T-cell (primary cell): ENCODE measurements at regions not wholly inside any gene's neighbourhood (a gene's known extent, or its start where the extent isn't known, plus 50 kb on each side); places are given as distances from the start of the nearest gene placed in this dataset.

Experiments used
- ATAC-seq, 4 experiments: fragments of 200-7000 bp in 3 of 4; fragments of 150-1000 bp in 1 of 4; cut with Tn5 transposase; replicated peaks in 1 of 4; 1 replicate in 3 of 4; 2 replicates in 1 of 4; pipeline ENCODE4 v1.10.0; 2021; ENCODE audit warnings: moderate library complexity in 3 of 4, mild to moderate bottlenecking in 2 of 4, moderate number of reproducible peaks in 1 of 4
- CTCF ChIA-PET, 2 donors: fragments of 300-600 bp; sonication (Branson Sonifier 250); formaldehyde crosslinking; loops; one replicate each; lab custom pipeline; 2022; ENCODE audit warnings: antibody characterized with exemption in 2 of 2; lab: Charles Lee
- POLR2A ChIA-PET, 2 donors: fragments of 300-600 bp; sonication (Branson Sonifier 250); formaldehyde crosslinking; loops; one replicate each; lab custom pipeline; 2022; ENCODE audit warnings: antibody characterized with exemption in 2 of 2; lab: Charles Lee
- DNase-seq, 35 experiments: peaks; one replicate each; pipeline versions ENCODE4 v3.0.0 to v3.0.0-alpha.2; 2013 to 2023
- H3K27ac ChIP-seq: one replicate; pipeline ENCODE4 v1.5.1; 2013; ENCODE audit warnings: low read length
- H3K27me3 ChIP-seq, 2 experiments: replicated peaks in 1 of 2; 1 replicate in 1 of 2; 2 replicates in 1 of 2; pipeline versions ENCODE4 v1.6.1 to v1.7.0; 2013; ENCODE audit warnings: low read length in 1 of 2, mixed read lengths in 1 of 2; ENCODE audit not compliant: control insufficient read depth in 2 of 2, insufficient read depth in 2 of 2; ENCODE audit errors: extremely low read depth in 1 of 2
- H3K36me3 ChIP-seq, 2 donors: 1 replicate in 1 of 2; 2 replicates in 1 of 2; pipeline versions ENCODE4 v1.6.1 to v1.7.0; 2013; ENCODE audit warnings: low read length in 1 of 2; ENCODE audit not compliant: control insufficient read depth in 2 of 2, insufficient read depth in 1 of 2; ENCODE audit errors: extremely low read depth in 1 of 2
- H3K4me1 ChIP-seq, 2 experiments: 1 replicate in 1 of 2; 2 replicates in 1 of 2; pipeline versions ENCODE4 v1.6.1 to v1.7.0; 2013; ENCODE audit warnings: low read length in 2 of 2, mixed read lengths in 1 of 2; ENCODE audit not compliant: insufficient read depth in 2 of 2, control insufficient read depth in 1 of 2; ENCODE audit errors: extremely low read depth in 1 of 2
- H3K4me3 ChIP-seq, 2 donors: 1 replicate in 1 of 2; 2 replicates in 1 of 2; pipeline versions ENCODE4 v1.5.1 to v1.7.0; 2013; ENCODE audit warnings: mild to moderate bottlenecking in 2 of 2, low read length in 1 of 2, moderate library complexity in 1 of 2; ENCODE audit not compliant: control insufficient read depth in 1 of 2; ENCODE audit errors: extremely low read depth in 1 of 2
- H3K9me3 ChIP-seq: 2 replicates; pipeline ENCODE4 v1.7.0; 2013
- H3K27ac Mint-ChIP-seq, 2 donors: one replicate each; pipeline ENCODE4 v1.8.0; 2020 to 2021; ENCODE audit warnings: mild to moderate bottlenecking in 2 of 2, mixed read lengths in 2 of 2
- H3K27me3 Mint-ChIP-seq, 2 donors: one replicate each; pipeline ENCODE4 v1.8.0; 2021 to 2022; ENCODE audit warnings: mixed read lengths in 2 of 2
- H3K36me3 Mint-ChIP-seq: one replicate; pipeline ENCODE4 v1.8.0; 2021; ENCODE audit warnings: mixed read lengths
- H3K4me1 Mint-ChIP-seq, 3 donors: one replicate each; pipeline ENCODE4 v1.8.0; 2020 to 2022; ENCODE audit warnings: mixed read lengths in 3 of 3, mild to moderate bottlenecking in 1 of 3
- H3K4me3 Mint-ChIP-seq, 3 donors: one replicate each; pipeline ENCODE4 v1.8.0; 2020 to 2022; ENCODE audit warnings: mild to moderate bottlenecking in 3 of 3, mixed read lengths in 3 of 3, moderate library complexity in 3 of 3
- H3K9me3 Mint-ChIP-seq, 3 donors: one replicate each; pipeline ENCODE4 v1.8.0; 2020 to 2022; ENCODE audit warnings: mixed read lengths in 3 of 3
- WGBS: methylation state at CpG from one replicate; pipeline ENCODE4 v1.1.5; 2013; ENCODE audit warnings: missing lambda C conversion rate; ENCODE audit not compliant: insufficient coverage; 5-methylcytosine and 5-hydroxymethylcytosine counted together

DNA sequence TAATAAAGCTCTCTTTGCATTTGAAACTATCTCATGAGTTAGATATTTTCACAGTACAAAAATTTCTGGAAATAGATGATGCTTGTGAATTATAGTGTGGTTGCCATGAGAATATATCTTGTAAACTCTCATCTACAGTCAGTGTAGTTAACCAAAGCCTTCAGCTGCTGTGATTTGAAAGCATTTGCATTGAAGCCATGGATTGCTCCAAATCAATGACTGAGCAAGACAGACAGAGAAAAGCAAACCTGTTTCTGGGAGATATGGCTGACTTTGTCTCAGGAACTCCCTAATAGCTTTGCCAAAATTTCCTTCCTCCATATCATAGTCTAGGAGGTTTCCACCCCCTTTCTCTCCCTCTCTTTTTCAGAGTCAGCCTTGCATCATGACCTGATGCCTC lies 955.3 kb downstream of the REEP3 start:
- CTCF ChIA-PET: no interaction called here
- Histone ChIP-seq H3K9me3 (peaks cover 2% of the 10 kb centered on the region), H3K27me3 (no peaks in the 10 kb centered on the region), H3K4me1 (no peaks in the 10 kb centered on the region), H3K4me3 (no peak overlapping the region), H3K27ac (no peak overlapping the region), H3K36me3 (no peaks in the 10 kb centered on the region)
- DNase-seq (no peak), ATAC-seq (no peak)
- Mint-ChIP-seq H3K4me1 (no peaks in the 10 kb centered on the region), H3K4me3 (no peak overlapping the region), H3K27me3 (no peaks in the 10 kb centered on the region), H3K9me3 (peaks cover 9 to 21% (median 20%) of the 10 kb centered on the region in 3 donors), H3K27ac (no peak overlapping the region), H3K36me3 (no peaks in the 10 kb centered on the region)
- POLR2A ChIA-PET: no interaction called here

DNA sequence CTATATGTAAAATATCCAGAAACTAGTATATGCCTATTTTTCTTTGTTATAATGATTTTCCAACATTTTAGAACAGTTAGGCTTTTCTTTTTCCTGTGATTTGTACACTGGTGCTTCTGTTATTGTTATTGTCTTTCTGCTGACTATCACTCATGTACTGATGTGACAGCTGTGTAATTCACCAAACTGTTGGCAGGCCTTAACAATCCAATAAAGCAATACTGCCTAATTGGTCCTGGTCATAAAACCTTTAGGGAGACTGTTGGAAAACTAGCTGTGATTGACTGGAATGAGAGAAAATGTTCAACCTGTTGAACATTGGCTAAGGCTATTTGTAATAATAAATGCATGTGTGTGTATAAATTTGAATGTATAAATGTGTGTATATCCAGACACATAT lies 956.6 kb downstream of the REEP3 start:
- no peaks in the 10 kb centered on the region for H3K36me3 Mint-ChIP-seq
- H3K9me3 ChIP-seq: peaks cover 2% of the 10 kb centered on the region
- peaks cover 6 to 16% (median 16%) of the 10 kb centered on the region in 3 donors for H3K9me3 Mint-ChIP-seq
- no peaks in the 10 kb centered on the region for H3K36me3 ChIP-seq
- ATAC-seq: no peak
- DNase-seq: no peak
- no peaks in the 10 kb centered on the region for H3K4me1 ChIP-seq
- H3K4me3 ChIP-seq: no peak overlapping the region
- H3K4me3 Mint-ChIP-seq: no peak overlapping the region
- ChIA-PET POLR2A (no interaction called here), CTCF (no interaction called here)
- H3K4me1 Mint-ChIP-seq: no peaks in the 10 kb centered on the region
- H3K27me3 ChIP-seq: no peaks in the 10 kb centered on the region
- no peak overlapping the region for H3K27ac Mint-ChIP-seq
- H3K27ac ChIP-seq: no peak overlapping the region
- no peaks in the 10 kb centered on the region for H3K27me3 Mint-ChIP-seq

DNA sequence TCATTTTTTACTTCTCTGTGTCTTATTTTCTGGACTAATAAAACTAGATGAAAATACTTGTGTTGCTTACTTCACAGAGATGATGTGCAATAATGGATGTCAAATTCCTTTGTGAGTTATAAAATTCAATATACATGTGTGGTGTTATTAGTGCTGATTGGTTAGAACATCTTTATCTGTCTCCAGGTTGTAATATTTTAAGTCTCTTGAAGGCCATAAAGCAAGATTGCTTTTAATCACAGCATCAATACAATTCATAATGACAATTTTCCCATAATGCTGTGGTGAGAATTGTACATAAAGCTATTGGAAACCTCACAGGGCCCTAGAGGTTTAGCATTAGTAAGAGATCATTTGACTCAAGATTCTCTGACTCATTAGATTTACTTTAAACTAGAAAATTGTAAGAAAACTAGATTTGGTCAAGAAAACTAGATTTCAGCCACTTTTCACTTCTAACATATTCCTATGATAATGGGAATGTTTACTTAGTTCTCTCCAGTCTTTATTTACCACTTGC lies 963.7 kb downstream of the REEP3 start:
- Mint-ChIP-seq H3K36me3 (no peaks in the 10 kb centered on the region), H3K4me3 (no peak overlapping the region), H3K4me1 (no peaks in the 10 kb centered on the region), H3K27ac (no peak overlapping the region), H3K27me3 (no peaks in the 10 kb centered on the region), H3K9me3 (peaks cover 3 to 9% (median 4%) of the 10 kb centered on the region in 3 donors)
- ChIA-PET CTCF (no interaction called here), POLR2A (no interaction called here)
- DNase-seq (no peak), ATAC-seq (no peak)
- H3K27ac ChIP-seq: no peak overlapping the region
- no peak overlapping the region for H3K4me3 ChIP-seq
- no peaks in the 10 kb centered on the region for H3K9me3 ChIP-seq
- no peaks in the 10 kb centered on the region for H3K4me1 ChIP-seq
- H3K36me3 ChIP-seq: no peaks in the 10 kb centered on the region
- H3K27me3 ChIP-seq: no peaks in the 10 kb centered on the region

DNA sequence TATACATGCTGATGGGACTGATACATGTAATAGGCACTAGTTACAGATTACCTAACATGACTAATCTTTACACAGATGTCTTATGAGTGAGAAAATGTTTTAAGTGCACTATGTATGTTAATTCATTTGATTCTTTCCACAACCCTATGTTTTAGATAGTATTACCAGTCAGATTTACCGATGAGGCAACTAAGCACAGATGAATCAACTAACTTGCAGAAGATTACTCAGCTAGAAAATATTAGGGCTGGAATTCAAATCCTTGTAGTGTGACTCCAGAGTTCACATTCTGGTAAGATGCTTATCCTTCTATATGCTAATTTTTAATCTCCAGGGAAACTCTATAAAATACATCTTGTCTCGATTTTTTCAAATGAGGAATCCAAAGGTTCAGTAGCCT lies 964.9 kb downstream of the REEP3 start:
- ChIA-PET CTCF (no interaction called here), POLR2A (no interaction called here)
- peaks cover 3 to 9% (median 4%) of the 10 kb centered on the region in 3 donors for H3K9me3 Mint-ChIP-seq
- Histone ChIP-seq H3K4me3 (no peak overlapping the region), H3K4me1 (no peaks in the 10 kb centered on the region), H3K27ac (no peak overlapping the region), H3K36me3 (no peaks in the 10 kb centered on the region), H3K27me3 (no peaks in the 10 kb centered on the region), H3K9me3 (no peaks in the 10 kb centered on the region)
- DNase-seq (no peak), ATAC-seq (no peak)
- H3K4me3 Mint-ChIP-seq: no peak overlapping the region
- WGBS: no CpG with 5 or more reads among the region's 2 CpGs
- H3K27me3 Mint-ChIP-seq: no peaks in the 10 kb centered on the region
- H3K4me1 Mint-ChIP-seq: no peaks in the 10 kb centered on the region
- no peak overlapping the region for H3K27ac Mint-ChIP-seq
- H3K36me3 Mint-ChIP-seq: no peaks in the 10 kb centered on the region

DNA sequence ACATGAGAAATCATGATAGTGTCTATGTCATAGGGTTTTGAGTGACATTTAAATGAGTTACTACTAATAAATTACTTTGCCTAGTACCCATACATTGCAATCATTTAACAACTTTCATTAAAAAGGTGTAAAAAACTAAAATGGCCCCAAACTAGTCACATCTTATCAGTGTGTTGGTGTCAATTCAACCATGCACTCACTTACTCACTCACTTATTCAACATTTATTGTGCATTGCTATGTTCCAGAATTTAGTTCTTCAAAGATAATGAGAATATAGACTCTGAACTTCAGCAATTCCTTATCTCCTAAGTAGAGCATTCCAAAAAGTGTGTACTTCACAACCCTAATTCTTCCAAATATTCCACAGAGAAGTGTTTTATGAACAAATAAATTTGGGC lies 965.7 kb downstream of the REEP3 start:
- no peaks in the 10 kb centered on the region for H3K4me1 Mint-ChIP-seq
- ATAC-seq: no peak
- CTCF ChIA-PET: no interaction called here

DNA sequence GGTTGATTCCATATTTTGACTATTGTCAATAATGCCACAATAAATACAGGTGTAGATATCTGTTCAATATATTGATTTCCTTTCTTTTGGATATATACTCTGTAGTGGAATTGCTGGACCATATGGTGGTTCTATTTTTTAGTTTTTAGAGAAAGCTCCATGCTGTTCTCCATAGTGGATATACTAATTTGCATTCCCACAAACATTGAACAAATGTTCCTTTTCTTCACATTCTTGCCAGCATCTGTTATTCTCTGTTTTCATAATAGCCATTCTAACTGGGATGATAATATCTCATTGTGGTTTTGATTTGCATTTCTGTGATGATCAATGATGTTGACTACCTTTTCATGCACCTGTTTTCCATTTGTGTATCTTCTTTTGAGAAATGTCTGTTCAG lies 973.7 kb downstream of the REEP3 start:
- H3K27ac Mint-ChIP-seq: no peak overlapping the region
- H3K27me3 Mint-ChIP-seq: no peaks in the 10 kb centered on the region
- no peak for ATAC-seq
- no peaks in the 10 kb centered on the region for H3K36me3 ChIP-seq
- POLR2A ChIA-PET: no interaction called here
- no peak overlapping the region for H3K27ac ChIP-seq
- no peaks in the 10 kb centered on the region for H3K4me1 ChIP-seq
- no peaks in the 10 kb centered on the region for H3K27me3 ChIP-seq
- peaks cover 0 to 19% (median 19%) of the 10 kb centered on the region in 3 donors for H3K9me3 Mint-ChIP-seq
- no peak overlapping the region for H3K4me3 Mint-ChIP-seq
- H3K4me1 Mint-ChIP-seq: no peaks in the 10 kb centered on the region
- no peaks in the 10 kb centered on the region for H3K36me3 Mint-ChIP-seq
- no peaks in the 10 kb centered on the region for H3K9me3 ChIP-seq
- no peak for DNase-seq
- no peak overlapping the region for H3K4me3 ChIP-seq
- CTCF ChIA-PET: no interaction called here

More for the DNA sequence above, 965.7 kb downstream of the REEP3 start:
- Mint-ChIP-seq H3K27me3 (no peaks in the 10 kb centered on the region), H3K9me3 (peaks cover 3 to 9% (median 4%) of the 10 kb centered on the region in 3 donors), H3K4me3 (no peak overlapping the region), H3K27ac (no peak overlapping the region), H3K36me3 (no peaks in the 10 kb centered on the region)
- DNase-seq: no peak
- H3K4me1 ChIP-seq: no peaks in the 10 kb centered on the region
- no peaks in the 10 kb centered on the region for H3K27me3 ChIP-seq
- no peak overlapping the region for H3K27ac ChIP-seq
- no peak overlapping the region for H3K4me3 ChIP-seq
- H3K36me3 ChIP-seq: no peaks in the 10 kb centered on the region
- no peaks in the 10 kb centered on the region for H3K9me3 ChIP-seq
- POLR2A ChIA-PET: no interaction called here

DNA sequence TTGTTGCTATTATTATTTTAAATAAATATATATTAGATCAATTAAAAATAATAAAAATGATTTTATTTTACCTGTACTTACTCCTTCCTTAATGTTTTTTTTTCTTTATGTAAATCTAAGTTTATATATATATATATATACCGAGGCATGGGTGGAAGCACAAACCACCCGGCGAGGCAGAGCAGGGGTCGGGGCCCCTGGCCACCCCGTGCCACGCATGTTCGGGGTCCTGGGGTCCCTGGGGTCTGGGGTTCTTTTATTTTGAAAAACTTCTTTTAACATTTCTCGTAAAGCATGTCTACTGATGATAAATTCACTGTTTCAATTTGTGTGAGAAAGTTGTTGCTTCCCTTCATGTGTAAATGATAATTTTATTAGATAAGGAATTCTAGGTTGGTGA lies 976.1 kb downstream of the REEP3 start:
- DNase-seq (no peak), ATAC-seq (no peak)
- CTCF ChIA-PET: no interaction called here
- H3K36me3 Mint-ChIP-seq: no peaks in the 10 kb centered on the region
- no CpG with 5 or more reads among the region's 8 CpGs for WGBS
- no peaks in the 10 kb centered on the region for H3K4me1 Mint-ChIP-seq
- peaks cover 0 to 22% (median 21%) of the 10 kb centered on the region in 3 donors for H3K9me3 Mint-ChIP-seq
- Histone ChIP-seq H3K36me3 (no peaks in the 10 kb centered on the region), H3K27ac (no peak overlapping the region), H3K4me1 (no peaks in the 10 kb centered on the region), H3K27me3 (no peaks in the 10 kb centered on the region), H3K4me3 (no peak overlapping the region), H3K9me3 (no peaks in the 10 kb centered on the region)
- no peaks in the 10 kb centered on the region for H3K27me3 Mint-ChIP-seq
- POLR2A ChIA-PET: no interaction called here
- H3K4me3 Mint-ChIP-seq: no peak overlapping the region
- H3K27ac Mint-ChIP-seq: no peak overlapping the region
